ENCODE measurements at regions not wholly inside any gene's neighbourhood (a gene's known extent, or its start where the extent isn't known, plus 50 kb on each side); places are given as distances from the start of the nearest gene placed in this dataset.

DNA sequence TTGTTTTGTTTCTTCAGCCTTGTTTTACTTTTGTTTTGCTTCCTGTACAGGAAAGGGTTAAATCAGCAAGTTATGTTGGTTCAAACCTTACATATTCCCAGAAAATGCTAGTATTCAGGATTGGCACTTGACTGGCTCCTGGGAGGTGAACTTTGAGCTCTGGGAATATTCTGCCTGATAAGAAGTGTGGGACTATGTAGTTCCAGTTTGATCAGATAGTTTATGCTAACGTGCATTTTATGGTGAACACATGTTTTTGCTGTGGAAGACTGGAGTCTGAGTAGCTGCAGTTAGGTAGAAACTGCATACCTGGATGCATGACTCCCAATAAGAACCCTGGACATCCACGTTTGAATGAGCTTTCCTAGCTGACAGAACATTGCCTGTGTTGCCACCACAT lies 603.1 kb upstream of the HS6ST1 start:
- Histone ChIP-seq H3K4me3 (replicated peaks in 1 of 4; ENCODE audit: control extremely low read depth in 1 of 4, insufficient read depth in 1 of 4, low read depth in 3 of 4, low read length in 4 of 4) (no peak overlapping the region), H3K27ac (ENCODE audit: insufficient read depth, low read length) (no peak overlapping the region), H4K20me1 (ENCODE audit: control insufficient read depth, extremely low read depth, insufficient read depth, low read length) (no peaks in the 10 kb centered on the region), H3K27me3 (ENCODE audit: control insufficient read depth, insufficient read depth, low read length) (no peaks in the 10 kb centered on the region), H3K4me2 (ENCODE audit: extremely low read depth, insufficient read depth, low read length) (no peak overlapping the region), H3K4me1 (ENCODE audit: control insufficient read depth, extremely low read depth, insufficient read depth, low read length) (no peaks in the 10 kb centered on the region), H3K9ac (ENCODE audit: insufficient read depth, low read length) (no peak overlapping the region), H3K79me2 (ENCODE audit: control insufficient read depth, insufficient read depth, low read length) (no peaks in the 10 kb centered on the region), H3K9me3 (ENCODE audit: control insufficient read depth, insufficient read depth, low read depth, low read length) (no peaks in the 10 kb centered on the region), H3K36me3 (ENCODE audit: control insufficient read depth, insufficient read depth, low read length) (no peaks in the 10 kb centered on the region), H2AFZ (ENCODE audit: low read length) (no peak overlapping the region)
- TF ChIP-seq, protein P1, sequence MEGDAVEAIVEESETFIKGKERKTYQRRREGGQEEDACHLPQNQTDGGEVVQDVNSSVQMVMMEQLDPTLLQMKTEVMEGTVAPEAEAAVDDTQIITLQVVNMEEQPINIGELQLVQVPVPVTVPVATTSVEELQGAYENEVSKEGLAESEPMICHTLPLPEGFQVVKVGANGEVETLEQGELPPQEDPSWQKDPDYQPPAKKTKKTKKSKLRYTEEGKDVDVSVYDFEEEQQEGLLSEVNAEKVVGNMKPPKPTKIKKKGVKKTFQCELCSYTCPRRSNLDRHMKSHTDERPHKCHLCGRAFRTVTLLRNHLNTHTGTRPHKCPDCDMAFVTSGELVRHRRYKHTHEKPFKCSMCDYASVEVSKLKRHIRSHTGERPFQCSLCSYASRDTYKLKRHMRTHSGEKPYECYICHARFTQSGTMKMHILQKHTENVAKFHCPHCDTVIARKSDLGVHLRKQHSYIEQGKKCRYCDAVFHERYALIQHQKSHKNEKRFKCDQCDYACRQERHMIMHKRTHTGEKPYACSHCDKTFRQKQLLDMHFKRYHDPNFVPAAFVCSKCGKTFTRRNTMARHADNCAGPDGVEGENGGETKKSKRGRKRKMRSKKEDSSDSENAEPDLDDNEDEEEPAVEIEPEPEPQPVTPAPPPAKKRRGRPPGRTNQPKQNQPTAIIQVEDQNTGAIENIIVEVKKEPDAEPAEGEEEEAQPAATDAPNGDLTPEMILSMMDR (conservative IDR thresholded peaks at IDR 0.05 in 1 of 2, IDR thresholded peaks at IDR 0.05 in 1 of 2; ENCODE audit: low read depth in 1 of 2, low read length in 2 of 2), result no peak
- TF ChIP-seq EZH2 (IDR thresholded peaks at IDR 0.05; ENCODE audit: low read length, missing control alignments), result no peak
- no peak for DNase-seq (ENCODE audit: low read depth in 2 of 2)

DNA sequence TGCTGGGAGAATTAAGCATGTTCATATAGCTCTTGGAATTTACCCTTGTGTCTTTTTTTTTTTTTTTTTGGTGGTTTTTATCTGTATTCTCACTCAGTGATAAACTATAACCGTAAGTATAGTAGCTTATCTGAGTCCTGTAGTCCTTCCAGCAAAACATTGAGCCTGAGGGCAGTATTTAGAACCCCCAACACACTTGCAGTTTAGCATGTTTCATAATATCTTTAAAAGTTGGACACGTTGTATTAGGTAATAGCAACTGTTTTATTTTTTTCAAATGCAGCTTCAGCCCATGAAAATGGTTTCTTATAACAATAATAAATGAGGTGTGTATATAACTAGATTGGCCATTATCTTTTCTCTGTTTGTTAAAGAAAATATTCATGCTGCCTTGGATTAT lies 603.5 kb upstream of the HS6ST1 start:
- H3K4me2 ChIP-seq (ENCODE audit: extremely low read depth, insufficient read depth, low read length), result no peak overlapping the region
- no peaks in the 10 kb centered on the region for H3K4me1 ChIP-seq (ENCODE audit: control insufficient read depth, extremely low read depth, insufficient read depth, low read length)
- H3K4me3 ChIP-seq (replicated peaks in 1 of 4; ENCODE audit: control extremely low read depth in 1 of 4, insufficient read depth in 1 of 4, low read depth in 3 of 4, low read length in 4 of 4), result no peak overlapping the region
- no peak for TF ChIP-seq EZH2 (IDR thresholded peaks at IDR 0.05; ENCODE audit: low read length, missing control alignments)
- TF ChIP-seq, protein P1 (conservative IDR thresholded peaks at IDR 0.05 in 1 of 2, IDR thresholded peaks at IDR 0.05 in 1 of 2; ENCODE audit: low read depth in 1 of 2, low read length in 2 of 2), result no peak
- DNase-seq (ENCODE audit: low read depth in 2 of 2), result no peak
- no peak overlapping the region for H3K27ac ChIP-seq (ENCODE audit: insufficient read depth, low read length)
- H4K20me1 ChIP-seq (ENCODE audit: control insufficient read depth, extremely low read depth, insufficient read depth, low read length), result no peaks in the 10 kb centered on the region
- H3K9me3 ChIP-seq (ENCODE audit: control insufficient read depth, insufficient read depth, low read depth, low read length), result no peaks in the 10 kb centered on the region
- no peaks in the 10 kb centered on the region for H3K36me3 ChIP-seq (ENCODE audit: control insufficient read depth, insufficient read depth, low read length)
- H3K27me3 ChIP-seq (ENCODE audit: control insufficient read depth, insufficient read depth, low read length), result no peaks in the 10 kb centered on the region
- H2AFZ ChIP-seq (ENCODE audit: low read length), result no peak overlapping the region
- H3K79me2 ChIP-seq (ENCODE audit: control insufficient read depth, insufficient read depth, low read length), result no peaks in the 10 kb centered on the region
- H3K9ac ChIP-seq (ENCODE audit: insufficient read depth, low read length), result no peak overlapping the region

DNA sequence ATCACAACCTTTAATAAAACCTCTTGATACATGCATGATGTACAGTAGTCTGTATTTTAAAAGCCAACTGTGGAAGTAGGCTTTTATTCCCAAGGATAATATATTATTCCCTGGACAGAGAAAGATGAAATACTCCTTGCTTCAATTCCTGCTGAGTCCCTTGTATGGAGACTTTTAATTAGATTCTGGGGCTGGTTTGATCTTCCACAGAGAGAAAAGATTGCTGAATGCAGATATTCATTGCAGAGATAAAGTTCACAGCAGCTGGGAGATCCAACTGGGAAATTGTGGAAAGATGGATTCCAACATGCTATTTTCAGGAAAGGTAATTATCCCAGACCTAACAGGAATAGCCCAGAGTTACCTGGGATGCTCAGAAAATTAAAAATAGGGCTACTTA lies 607.0 kb upstream of the HS6ST1 start:
- H2AFZ ChIP-seq (ENCODE audit: low read length), result no peak overlapping the region
- TF ChIP-seq EZH2 (IDR thresholded peaks at IDR 0.05; ENCODE audit: low read length, missing control alignments), result no peak
- TF ChIP-seq, protein P1 (conservative IDR thresholded peaks at IDR 0.05 in 1 of 2, IDR thresholded peaks at IDR 0.05 in 1 of 2; ENCODE audit: low read depth in 1 of 2, low read length in 2 of 2), result no peak
- no peaks in the 10 kb centered on the region for H3K4me1 ChIP-seq (ENCODE audit: control insufficient read depth, extremely low read depth, insufficient read depth, low read length)
- no peak for DNase-seq (ENCODE audit: low read depth in 2 of 2)
- no peaks in the 10 kb centered on the region for H4K20me1 ChIP-seq (ENCODE audit: control insufficient read depth, extremely low read depth, insufficient read depth, low read length)
- H3K4me3 ChIP-seq (replicated peaks in 1 of 4; ENCODE audit: control extremely low read depth in 1 of 4, insufficient read depth in 1 of 4, low read depth in 3 of 4, low read length in 4 of 4), result no peak overlapping the region
- H3K4me2 ChIP-seq (ENCODE audit: extremely low read depth, insufficient read depth, low read length), result no peak overlapping the region
- H3K27me3 ChIP-seq (ENCODE audit: control insufficient read depth, insufficient read depth, low read length), result no peaks in the 10 kb centered on the region
- no peaks in the 10 kb centered on the region for H3K9me3 ChIP-seq (ENCODE audit: control insufficient read depth, insufficient read depth, low read depth, low read length)
- H3K36me3 ChIP-seq (ENCODE audit: control insufficient read depth, insufficient read depth, low read length), result no peaks in the 10 kb centered on the region
- H3K27ac ChIP-seq (ENCODE audit: insufficient read depth, low read length), result no peak overlapping the region
- no peaks in the 10 kb centered on the region for H3K79me2 ChIP-seq (ENCODE audit: control insufficient read depth, insufficient read depth, low read length)
- H3K9ac ChIP-seq (ENCODE audit: insufficient read depth, low read length), result no peak overlapping the region
